ENCODE measurements at regions not wholly inside any gene's neighbourhood (a gene's known extent, or its start where the extent isn't known, plus 50 kb on each side); places are given as distances from the start of the nearest gene placed in this dataset.

- H3K4me1 ChIP-seq (ENCODE audit: control insufficient read depth, insufficient read depth, low read length) = peaks cover 21% of the 10 kb centered on the region
These were observed 99.0 kb upstream of the SOD1 start for GRCh38 chr21:31560479-31560878.

GRCh38 chr21:31559368-31560119 lies 99.9 kb upstream of the SOD1 start:
- peak overlapping the region; percentile 53 for H3K9ac ChIP-seq (ENCODE audit: low read length)
- no peaks in the 10 kb centered on the region for H3K9me3 ChIP-seq (ENCODE audit: control insufficient read depth, low read length)
- H3K4me1 ChIP-seq (ENCODE audit: control insufficient read depth, insufficient read depth, low read length) = peaks cover 21% of the 10 kb centered on the region
- no peaks in the 10 kb centered on the region for H3K36me3 ChIP-seq (ENCODE audit: control insufficient read depth, insufficient read depth, low read length)
- H3K27me3 ChIP-seq (ENCODE audit: control insufficient read depth, insufficient read depth, low read length) = peaks cover 27% of the 10 kb centered on the region
- peak overlapping the region; percentile 69 for H3K4me3 ChIP-seq (ENCODE audit: low read length)

More at GRCh38 chr21:31560479-31560878, 99.0 kb upstream of the SOD1 start:
- Histone ChIP-seq H3K9me3 (ENCODE audit: control insufficient read depth, low read length) (no peaks in the 10 kb centered on the region), H3K4me3 (ENCODE audit: low read length) (no peak overlapping the region), H3K36me3 (ENCODE audit: control insufficient read depth, insufficient read depth, low read length) (no peaks in the 10 kb centered on the region), H3K9ac (ENCODE audit: low read length) (no peak overlapping the region), H3K27me3 (ENCODE audit: control insufficient read depth, insufficient read depth, low read length) (peaks cover 27% of the 10 kb centered on the region)

GRCh38 chr21:31558962-31559367 lies 100.5 kb upstream of the SOD1 start:
- H3K9ac ChIP-seq (ENCODE audit: low read length) = no peak overlapping the region
- peaks cover 21% of the 10 kb centered on the region for H3K4me1 ChIP-seq (ENCODE audit: control insufficient read depth, insufficient read depth, low read length)
- H3K27me3 ChIP-seq (ENCODE audit: control insufficient read depth, insufficient read depth, low read length) = peaks cover 27% of the 10 kb centered on the region

GRCh38 chr21:31558189-31558961 lies 101.1 kb upstream of the SOD1 start:
- Histone ChIP-seq H3K9me3 (ENCODE audit: control insufficient read depth, low read length) (no peaks in the 10 kb centered on the region), H3K9ac (ENCODE audit: low read length) (no peak overlapping the region), H3K4me3 (ENCODE audit: low read length) (peak overlapping the region; percentile 69), H3K36me3 (ENCODE audit: control insufficient read depth, insufficient read depth, low read length) (no peaks in the 10 kb centered on the region), H3K4me1 (ENCODE audit: control insufficient read depth, insufficient read depth, low read length) (peaks cover 21% of the 10 kb centered on the region), H3K27me3 (ENCODE audit: control insufficient read depth, insufficient read depth, low read length) (peaks cover 27% of the 10 kb centered on the region)

More at GRCh38 chr21:31558962-31559367, 100.5 kb upstream of the SOD1 start:
- Histone ChIP-seq H3K9me3 (ENCODE audit: control insufficient read depth, low read length) (no peaks in the 10 kb centered on the region), H3K36me3 (ENCODE audit: control insufficient read depth, insufficient read depth, low read length) (no peaks in the 10 kb centered on the region), H3K4me3 (ENCODE audit: low read length) (peak overlapping the region; percentile 69)

- Histone ChIP-seq H3K4me1 (ENCODE audit: control insufficient read depth, insufficient read depth, low read length) (peaks cover 21% of the 10 kb centered on the region), H3K4me3 (ENCODE audit: low read length) (no peak overlapping the region), H3K9me3 (ENCODE audit: control insufficient read depth, low read length) (no peaks in the 10 kb centered on the region), H3K27me3 (ENCODE audit: control insufficient read depth, insufficient read depth, low read length) (peaks cover 27% of the 10 kb centered on the region), H3K36me3 (ENCODE audit: control insufficient read depth, insufficient read depth, low read length) (no peaks in the 10 kb centered on the region), H3K9ac (ENCODE audit: low read length) (no peak overlapping the region)
These were observed 101.9 kb upstream of the SOD1 start for GRCh38 chr21:31557421-31558188.

- no peak overlapping the region for H3K4me3 ChIP-seq (ENCODE audit: low read length)
- no peak overlapping the region for H3K9ac ChIP-seq (ENCODE audit: low read length)
- peaks cover 21% of the 10 kb centered on the region for H3K4me1 ChIP-seq (ENCODE audit: control insufficient read depth, insufficient read depth, low read length)
- no peaks in the 10 kb centered on the region for H3K36me3 ChIP-seq (ENCODE audit: control insufficient read depth, insufficient read depth, low read length)
- H3K9me3 ChIP-seq (ENCODE audit: control insufficient read depth, low read length) = no peaks in the 10 kb centered on the region
- H3K27me3 ChIP-seq (ENCODE audit: control insufficient read depth, insufficient read depth, low read length) = peaks cover 27% of the 10 kb centered on the region
These were observed 102.8 kb upstream of the SOD1 start for GRCh38 chr21:31556662-31557061.

GRCh38 chr21:31555741-31556191 lies 103.7 kb upstream of the SOD1 start:
- H3K9ac ChIP-seq (ENCODE audit: low read length) = no peak overlapping the region
- no peak overlapping the region for H3K4me3 ChIP-seq (ENCODE audit: low read length)

GRCh38 chr21:31554511-31555022 lies 104.9 kb upstream of the SOD1 start:
- H3K4me3 ChIP-seq (ENCODE audit: low read length) = no peak overlapping the region
- H3K27me3 ChIP-seq (ENCODE audit: control insufficient read depth, insufficient read depth, low read length) = peaks cover 24% of the 10 kb centered on the region
- H3K9ac ChIP-seq (ENCODE audit: low read length) = no peak overlapping the region
- H3K9me3 ChIP-seq (ENCODE audit: control insufficient read depth, low read length) = no peaks in the 10 kb centered on the region
- H3K4me1 ChIP-seq (ENCODE audit: control insufficient read depth, insufficient read depth, low read length) = peaks cover 13% of the 10 kb centered on the region
- H3K36me3 ChIP-seq (ENCODE audit: control insufficient read depth, insufficient read depth, low read length) = no peaks in the 10 kb centered on the region

More at GRCh38 chr21:31555741-31556191, 103.7 kb upstream of the SOD1 start:
- peaks cover 27% of the 10 kb centered on the region for H3K27me3 ChIP-seq (ENCODE audit: control insufficient read depth, insufficient read depth, low read length)
- no peaks in the 10 kb centered on the region for H3K36me3 ChIP-seq (ENCODE audit: control insufficient read depth, insufficient read depth, low read length)
- H3K4me1 ChIP-seq (ENCODE audit: control insufficient read depth, insufficient read depth, low read length) = peaks cover 21% of the 10 kb centered on the region
- H3K9me3 ChIP-seq (ENCODE audit: control insufficient read depth, low read length) = no peaks in the 10 kb centered on the region

GRCh38 chr21:31553926-31554325 lies 105.6 kb upstream of the SOD1 start:
- peaks cover 22% of the 10 kb centered on the region for H3K27me3 ChIP-seq (ENCODE audit: control insufficient read depth, insufficient read depth, low read length)
- H3K4me1 ChIP-seq (ENCODE audit: control insufficient read depth, insufficient read depth, low read length) = peaks cover 11% of the 10 kb centered on the region
- H3K9ac ChIP-seq (ENCODE audit: low read length) = no peak overlapping the region
- H3K4me3 ChIP-seq (ENCODE audit: low read length) = no peak overlapping the region
- no peaks in the 10 kb centered on the region for H3K36me3 ChIP-seq (ENCODE audit: control insufficient read depth, insufficient read depth, low read length)
- no peaks in the 10 kb centered on the region for H3K9me3 ChIP-seq (ENCODE audit: control insufficient read depth, low read length)

- Histone ChIP-seq H3K36me3 (ENCODE audit: control insufficient read depth, insufficient read depth, low read length) (no peaks in the 10 kb centered on the region), H3K4me1 (ENCODE audit: control insufficient read depth, insufficient read depth, low read length) (peaks cover 9% of the 10 kb centered on the region), H3K9me3 (ENCODE audit: control insufficient read depth, low read length) (no peaks in the 10 kb centered on the region), H3K27me3 (ENCODE audit: control insufficient read depth, insufficient read depth, low read length) (peaks cover 19% of the 10 kb centered on the region), H3K9ac (ENCODE audit: low read length) (no peak overlapping the region), H3K4me3 (ENCODE audit: low read length) (no peak overlapping the region)
These were observed 106.0 kb upstream of the SOD1 start for GRCh38 chr21:31553461-31553860.

GRCh38 chr21:31552826-31553225 lies 106.7 kb upstream of the SOD1 start:
- H3K4me1 ChIP-seq (ENCODE audit: control insufficient read depth, insufficient read depth, low read length) = peaks cover 3% of the 10 kb centered on the region
- H3K4me3 ChIP-seq (ENCODE audit: low read length) = no peak overlapping the region
- peaks cover 13% of the 10 kb centered on the region for H3K27me3 ChIP-seq (ENCODE audit: control insufficient read depth, insufficient read depth, low read length)
- H3K9me3 ChIP-seq (ENCODE audit: control insufficient read depth, low read length) = no peaks in the 10 kb centered on the region
- H3K9ac ChIP-seq (ENCODE audit: low read length) = no peak overlapping the region
- no peaks in the 10 kb centered on the region for H3K36me3 ChIP-seq (ENCODE audit: control insufficient read depth, insufficient read depth, low read length)
